GM20431 (cell line): ENCODE measurements at regions not wholly inside any gene's neighbourhood (a gene's known extent, or its start where the extent isn't known, plus 50 kb on each side); places are given as distances from the start of the nearest gene placed in this dataset.

Experiments
- in situ Hi-C: fragments of 300-500 bp; cut with MseI, MboI; formaldehyde crosslinking; loops from one replicate; pipeline ENCODE4 v1.15.0; 2020; ENCODE audit warnings: low sequenced_read_pairs; ENCODE audit not compliant: unreplicated experiment

DNA sequence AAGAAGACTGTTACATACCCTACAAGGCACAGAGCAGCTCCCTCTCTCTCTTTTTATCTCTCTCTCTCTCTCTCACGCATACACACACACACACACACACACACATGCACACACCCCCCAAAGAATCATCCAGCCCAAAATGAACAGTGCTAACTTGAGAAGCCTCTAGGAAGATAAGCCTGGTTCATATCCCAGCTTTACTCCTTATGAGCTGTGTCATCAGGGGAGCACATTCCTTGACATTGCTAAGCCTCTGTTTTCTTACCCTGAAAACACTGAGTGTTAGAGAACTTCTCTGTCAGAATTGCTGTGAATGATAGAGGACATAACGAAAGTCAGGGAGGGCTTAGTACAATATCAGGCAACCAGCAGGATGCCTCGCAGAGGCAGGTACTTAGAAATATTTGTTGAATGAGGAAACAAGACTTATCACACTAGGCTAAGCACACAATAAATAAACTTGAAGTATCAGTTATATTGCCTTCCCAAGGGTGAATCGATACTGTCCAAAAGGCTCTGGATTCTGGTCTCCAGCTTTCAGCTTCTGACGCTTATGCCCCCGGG lies 725.6 kb upstream of the ID2 start:
- in situ Hi-C loops = no loop called here

DNA sequence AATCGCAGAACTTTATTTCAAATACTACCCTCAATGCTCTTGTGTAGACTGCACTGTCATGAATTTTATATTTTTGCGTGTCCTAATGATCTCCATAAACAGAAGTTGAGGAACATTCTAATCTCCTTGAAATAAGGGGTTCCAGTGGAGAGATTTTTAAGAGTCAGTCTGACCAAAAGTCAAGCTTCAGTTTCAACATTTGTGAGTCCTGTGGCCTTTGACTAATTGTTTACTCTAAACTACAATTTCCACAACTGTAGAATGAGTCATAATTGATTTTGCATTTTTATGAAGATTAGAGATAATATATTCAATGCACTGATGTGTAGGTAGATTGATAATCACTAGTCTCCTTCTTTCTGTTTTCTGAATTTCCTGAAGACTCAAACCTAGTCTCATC lies 720.3 kb upstream of the ID2 start:
- in situ Hi-C loops = no loop called here

DNA sequence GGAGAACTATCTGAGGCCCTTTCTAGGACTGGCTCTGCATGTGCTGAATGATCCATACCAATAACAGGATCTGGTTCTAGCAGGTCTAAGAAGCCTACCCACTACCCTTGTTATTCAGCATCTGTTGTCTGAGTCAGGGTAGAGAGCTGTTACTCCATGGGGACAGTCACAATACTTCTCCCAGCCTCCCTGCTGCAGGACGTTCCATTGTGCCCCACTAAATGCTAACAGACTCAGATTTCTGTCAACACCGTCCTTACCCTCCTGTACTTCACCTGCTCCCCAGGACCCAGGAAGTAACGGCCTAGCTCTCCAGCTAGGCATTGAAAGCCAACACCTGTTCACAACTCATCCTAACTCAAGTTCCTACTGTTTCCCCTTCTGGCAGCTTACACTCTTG lies 719.7 kb upstream of the ID2 start:
- in situ Hi-C loops = no loop called here

DNA sequence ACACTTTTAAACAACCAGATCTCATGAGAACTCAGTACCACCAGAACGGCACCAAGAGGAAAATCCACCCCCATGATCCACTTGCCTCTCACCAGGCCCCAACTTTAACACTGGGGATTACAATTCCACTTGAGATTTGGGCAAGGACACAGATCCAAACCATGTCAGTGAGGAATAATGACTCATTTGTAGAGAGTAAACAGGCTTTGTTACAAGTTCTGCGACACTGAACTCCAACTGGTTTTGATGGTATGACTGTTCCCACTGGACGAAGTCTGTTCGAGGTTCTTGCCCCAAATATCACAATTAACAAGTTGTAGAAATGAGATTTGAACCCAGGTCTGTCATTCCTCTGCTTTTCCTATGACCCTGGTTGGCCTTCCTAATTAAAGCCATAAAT lies 718.1 kb upstream of the ID2 start:
- in situ Hi-C loops = no loop called here

DNA sequence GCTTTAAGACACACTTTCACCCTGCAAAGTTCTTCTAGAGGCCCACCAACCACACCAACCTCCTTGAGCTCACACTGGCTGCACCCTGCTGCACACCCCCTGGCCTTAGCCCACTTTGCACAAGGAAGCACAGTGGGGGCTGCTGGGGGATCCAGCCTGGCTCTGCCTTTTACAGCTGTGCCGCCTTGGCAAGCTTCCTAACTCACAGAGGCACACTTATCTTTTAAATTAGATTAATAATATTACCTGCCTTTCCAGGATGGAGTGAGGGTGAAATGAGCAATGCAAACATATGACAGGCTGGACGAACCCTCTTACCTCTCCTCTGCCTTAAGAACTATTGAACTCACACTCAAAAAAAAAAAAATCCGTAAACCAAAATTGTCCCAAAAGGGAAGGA lies 715.8 kb upstream of the ID2 start:
- in situ Hi-C loops = no loop called here

DNA sequence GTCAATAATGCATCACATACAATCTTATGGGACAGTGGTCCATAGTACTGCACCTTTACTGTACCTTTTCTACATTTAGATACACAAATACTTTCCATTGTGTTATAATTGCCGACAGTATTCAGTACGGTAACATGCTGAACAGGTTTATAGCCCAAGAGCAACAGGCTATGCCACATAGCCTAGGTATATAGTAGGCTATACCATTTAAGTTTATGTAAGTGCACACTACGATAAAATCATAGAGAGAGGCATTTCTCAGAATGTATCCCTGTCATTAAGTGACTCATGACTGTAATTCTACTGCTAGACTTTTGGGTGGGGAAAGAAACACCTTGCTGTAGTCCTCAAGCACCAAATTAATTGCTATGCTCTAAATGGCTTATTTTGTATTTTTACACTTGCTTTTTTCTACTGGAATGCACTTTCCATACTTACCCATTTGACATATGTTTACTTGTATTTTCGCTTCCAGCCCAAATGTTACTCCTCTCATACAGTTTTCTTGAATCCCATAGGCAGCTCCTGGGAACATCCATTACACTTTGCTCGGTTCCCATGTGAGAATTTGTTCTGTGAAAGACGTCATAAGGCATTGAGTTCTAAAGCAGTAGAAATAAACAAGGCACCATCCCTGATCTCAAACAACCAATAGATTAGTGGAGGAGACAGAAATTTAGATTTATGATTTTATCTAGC lies 714.0 kb upstream of the ID2 start:
- in situ Hi-C loops = no loop called here

DNA sequence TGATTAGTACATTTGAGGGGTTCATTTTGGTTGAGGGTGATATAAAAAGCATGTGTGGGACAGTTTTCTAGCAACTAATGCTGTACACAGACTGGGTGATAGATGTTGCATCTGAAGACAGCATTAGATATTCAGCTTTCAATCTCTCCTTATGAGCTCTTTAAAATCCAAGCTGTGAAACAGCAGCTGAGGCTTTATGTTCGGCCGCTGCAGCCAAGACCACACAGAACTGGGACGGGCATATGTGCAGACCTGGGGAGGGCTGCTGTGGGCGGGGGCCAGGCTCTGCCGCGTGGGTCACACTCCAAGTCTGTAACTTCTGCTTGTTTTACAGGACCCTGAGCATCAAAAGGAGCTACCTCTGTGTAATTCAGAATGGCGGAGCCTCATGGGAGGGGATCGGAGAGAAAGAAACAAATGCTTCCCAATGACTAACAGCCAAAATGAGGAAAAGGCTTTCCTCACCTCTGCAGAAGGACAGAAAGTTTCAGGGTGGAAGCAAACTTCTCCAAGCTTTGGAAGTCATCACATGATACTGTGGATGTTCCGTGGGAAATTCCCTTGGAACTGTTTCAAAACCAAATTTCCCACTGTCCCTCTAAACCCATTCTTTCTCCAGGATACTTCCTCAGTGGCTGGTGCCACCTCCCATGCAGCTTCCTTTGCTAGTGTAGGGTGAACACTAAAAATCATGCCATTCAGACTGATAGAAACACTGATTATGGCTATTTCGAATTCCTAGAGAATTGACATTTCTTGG lies 711.9 kb upstream of the ID2 start:
- in situ Hi-C loops = no loop called here

DNA sequence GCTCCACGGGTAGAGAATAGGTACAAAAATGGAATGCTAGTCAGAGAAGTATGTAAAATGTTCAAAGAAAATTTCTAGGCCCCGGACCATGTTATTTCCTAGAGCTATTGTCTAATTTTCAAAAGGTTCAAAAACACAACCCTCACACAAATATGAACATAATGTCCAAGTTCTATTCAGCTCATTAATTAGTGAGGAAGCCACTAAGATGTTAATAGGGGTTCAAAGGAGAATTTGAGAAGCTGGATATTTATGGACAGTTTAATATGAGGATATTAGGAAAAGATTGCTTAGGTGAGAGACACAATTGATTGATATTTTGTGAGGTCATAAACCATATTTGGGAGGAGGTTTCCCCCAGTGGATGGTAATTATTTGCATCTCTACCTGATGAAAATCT lies 710.6 kb upstream of the ID2 start:
- in situ Hi-C loops = no loop called here

DNA sequence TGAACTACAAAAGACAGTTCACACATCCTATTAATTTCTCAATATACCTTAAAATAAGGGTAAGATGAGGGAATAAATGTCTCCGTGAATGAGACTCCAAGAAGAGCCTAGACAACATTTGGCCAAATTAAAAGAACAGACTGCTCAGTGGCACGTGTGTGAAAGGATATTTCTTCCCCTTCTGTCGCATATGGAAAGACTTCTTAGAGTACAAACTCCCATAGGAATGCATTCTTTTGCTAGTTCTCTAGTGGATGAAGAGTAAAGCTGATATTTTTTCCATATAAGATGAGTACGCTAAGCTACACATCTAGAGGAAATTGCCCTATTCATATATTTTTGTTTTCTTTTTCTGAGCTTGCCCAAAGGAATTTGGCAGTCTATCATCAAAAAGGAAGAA lies 710.0 kb upstream of the ID2 start:
- in situ Hi-C loops = no loop called here

DNA sequence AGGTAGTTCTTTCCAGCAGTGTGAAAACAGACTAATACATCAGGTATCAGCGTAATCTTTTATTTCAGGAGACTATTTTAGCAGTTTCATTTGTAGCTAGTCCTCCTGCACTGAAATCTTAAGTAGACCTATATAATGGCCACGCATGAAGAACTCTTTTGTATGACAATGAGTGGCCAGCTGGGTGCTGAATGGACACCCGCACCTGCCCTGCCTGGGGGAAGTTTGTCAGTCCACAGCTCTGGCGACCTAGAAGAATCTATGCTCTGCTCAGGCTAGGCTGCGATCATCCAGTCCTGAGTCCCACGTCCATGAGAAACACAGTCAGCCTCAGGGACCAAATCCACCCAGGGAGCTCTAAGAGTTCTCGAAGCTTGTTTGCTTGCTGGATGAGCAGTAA lies 709.2 kb upstream of the ID2 start:
- in situ Hi-C loops = no loop called here

DNA sequence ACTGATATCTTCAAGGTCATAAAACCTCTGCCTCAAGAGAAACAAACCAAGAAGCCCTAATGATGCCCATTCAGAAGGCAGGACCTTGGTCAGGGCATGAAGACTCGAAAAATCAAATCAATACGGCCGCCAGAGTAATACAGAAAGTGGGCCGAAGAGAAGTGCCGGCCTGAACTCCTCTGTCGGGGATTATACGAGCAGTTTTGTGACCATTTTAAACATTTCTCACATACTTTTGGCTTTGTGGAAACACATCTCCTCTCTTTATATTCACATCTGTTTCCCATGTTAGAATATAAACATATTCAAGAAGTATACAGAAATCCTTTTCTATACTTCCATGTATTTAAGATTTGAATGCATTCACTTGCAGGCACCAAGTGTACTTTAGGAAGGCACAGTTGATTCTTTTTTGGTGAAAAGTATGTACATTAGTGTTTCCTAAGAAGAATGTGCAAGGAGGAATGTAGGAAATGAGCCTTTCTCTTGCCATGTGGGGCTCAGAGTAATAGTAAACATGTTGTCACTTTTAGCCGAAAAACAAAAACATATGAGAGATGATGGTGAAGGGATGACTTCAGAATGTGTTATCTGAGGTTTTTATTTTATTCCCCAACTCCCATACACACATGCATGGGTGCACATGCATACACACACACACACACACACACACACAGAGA lies 707.9 kb upstream of the ID2 start:
- in situ Hi-C loops = no loop called here

DNA sequence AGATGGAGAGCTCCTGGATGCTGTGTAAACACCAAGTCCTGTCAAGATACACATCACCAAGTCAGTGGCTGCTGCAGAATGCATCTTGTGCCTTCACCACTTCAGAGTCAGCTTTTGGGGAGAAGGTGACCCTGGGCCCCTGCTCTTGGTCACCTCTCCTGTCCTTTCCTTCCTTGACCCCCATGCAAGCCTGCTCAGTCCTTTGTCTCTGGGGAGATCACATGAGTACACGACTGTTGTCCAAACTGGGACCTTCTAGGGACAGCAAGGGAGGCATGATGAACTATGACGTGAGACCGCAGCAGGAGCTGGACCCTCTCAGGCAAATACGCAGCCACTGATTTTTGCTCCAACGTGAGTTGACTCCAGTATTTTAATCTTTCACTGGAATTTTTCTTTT lies 706.9 kb upstream of the ID2 start:
- in situ Hi-C loops = no loop called here

DNA sequence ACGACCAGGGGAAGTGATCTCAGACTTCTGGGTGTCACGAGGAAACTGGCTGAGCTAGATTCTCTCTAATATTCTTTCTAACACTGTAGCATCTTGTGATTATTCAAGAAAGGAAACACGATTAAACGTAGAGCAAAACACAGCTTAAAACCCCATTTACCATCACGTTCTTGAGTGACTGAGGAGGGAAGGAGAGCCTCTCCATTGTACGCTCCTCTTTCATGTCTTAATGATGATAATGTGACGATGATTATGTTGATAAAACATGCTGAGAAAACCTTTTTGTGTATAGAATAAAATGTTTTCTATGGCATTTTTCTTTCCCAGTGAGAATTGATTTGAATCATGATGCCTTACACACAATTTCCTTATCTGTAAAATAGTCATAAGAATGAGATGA lies 705.6 kb upstream of the ID2 start:
- in situ Hi-C loops = no loop called here

DNA sequence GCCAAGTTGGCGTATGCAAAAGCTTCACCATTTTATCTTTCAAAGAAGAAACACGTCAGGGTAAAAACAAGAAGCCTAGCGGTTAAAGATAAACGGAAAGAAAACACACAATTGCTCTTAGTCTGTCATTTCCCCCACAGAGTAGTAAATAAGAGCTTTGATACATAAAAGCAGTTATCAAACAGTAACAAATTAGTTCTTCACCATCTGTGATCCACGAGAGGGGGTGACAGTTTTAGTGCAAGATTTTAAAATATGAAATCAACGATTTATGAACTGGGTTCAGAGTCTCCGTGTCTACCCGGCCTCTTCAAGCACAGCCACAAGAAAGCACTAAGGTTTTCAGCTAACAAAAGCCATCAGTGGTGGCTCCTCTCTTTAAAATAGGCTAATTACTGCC lies 703.9 kb upstream of the ID2 start:
- in situ Hi-C loops = no loop called here

DNA sequence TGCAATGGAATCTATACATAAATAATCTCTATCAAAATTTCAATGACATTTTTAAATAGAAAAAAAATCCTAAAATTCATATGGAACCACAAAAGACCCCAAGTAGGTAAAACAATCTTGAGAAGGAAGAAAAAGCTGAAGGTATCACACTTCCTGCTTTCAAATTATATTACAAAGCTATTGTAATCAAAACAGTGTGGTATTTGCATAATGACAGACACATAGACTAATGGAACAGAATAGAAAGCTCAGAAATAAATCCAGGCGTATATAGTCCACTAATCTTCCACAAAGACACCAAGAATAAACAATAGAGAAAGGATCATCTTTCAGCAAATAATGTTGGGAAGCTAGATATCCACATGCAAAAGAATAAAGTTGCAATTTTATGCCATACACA lies 699.8 kb upstream of the ID2 start:
- in situ Hi-C loops = no loop called here

DNA sequence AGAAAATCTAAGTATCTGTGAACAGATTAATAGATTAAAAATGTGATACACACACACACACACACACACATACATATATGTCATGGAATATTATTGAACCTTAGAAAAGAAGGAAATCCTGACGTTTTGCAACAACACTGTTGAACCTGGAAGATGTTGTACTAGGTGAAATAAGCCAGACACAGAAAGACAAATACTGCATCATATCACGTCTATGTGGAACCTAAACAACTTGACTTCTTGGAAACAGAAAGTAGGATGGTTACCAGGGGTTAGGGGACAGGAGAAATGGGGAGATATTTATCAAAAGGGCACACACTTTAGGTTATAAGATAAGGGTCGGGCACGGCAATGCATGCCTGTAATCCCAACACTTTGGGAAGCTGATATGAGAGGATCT lies 698.4 kb upstream of the ID2 start:
- in situ Hi-C loops = no loop called here

DNA sequence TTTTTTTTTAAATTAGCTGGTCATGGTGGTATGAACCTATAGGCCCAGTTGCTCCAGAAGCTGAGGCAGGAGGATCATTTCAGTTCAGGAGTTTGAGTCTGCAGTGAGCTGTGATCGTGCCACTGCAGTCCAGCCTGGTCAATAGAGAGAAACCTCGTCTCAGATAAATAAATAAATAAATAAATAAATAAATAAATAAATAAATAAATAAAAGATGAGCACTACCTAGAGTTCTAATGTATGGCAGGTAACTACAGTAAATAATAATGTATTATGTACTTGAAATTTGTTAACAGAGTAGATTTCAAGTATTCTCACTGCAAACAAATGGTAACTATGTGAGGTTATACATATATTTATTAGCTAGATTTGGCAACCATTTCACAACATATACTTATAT lies 697.9 kb upstream of the ID2 start:
- in situ Hi-C loops = no loop called here

DNA sequence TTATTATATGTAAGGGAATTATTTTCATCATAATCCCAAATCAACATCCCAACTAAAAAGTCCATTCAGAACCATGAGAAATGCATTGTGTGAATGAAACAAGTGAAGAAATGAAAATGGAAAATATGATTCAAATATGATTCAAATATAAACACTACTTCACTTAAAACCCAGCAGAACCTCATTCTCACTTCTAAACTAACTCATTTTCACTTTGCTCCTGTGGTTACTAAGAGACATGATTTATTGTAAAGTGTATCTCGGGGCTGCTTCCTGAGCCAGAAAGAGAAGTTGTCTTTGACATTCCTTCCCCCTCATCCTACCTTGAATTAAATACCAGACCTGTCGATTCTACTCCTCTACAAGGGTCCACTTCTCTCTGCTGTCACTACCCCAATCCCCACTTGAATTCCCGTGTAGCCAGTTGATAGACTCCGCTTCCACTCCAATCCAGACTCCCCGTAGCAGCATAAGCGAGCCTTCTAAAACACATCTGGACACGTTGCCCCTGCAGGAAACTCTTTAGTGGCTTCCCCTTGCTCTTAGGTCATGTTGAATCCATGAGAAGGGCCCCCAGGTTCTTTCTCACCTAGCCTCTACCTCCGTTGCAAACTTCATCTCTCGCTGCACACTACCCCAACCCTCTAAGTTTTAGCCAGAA lies 697.0 kb upstream of the ID2 start:
- in situ Hi-C loops = no loop called here

DNA sequence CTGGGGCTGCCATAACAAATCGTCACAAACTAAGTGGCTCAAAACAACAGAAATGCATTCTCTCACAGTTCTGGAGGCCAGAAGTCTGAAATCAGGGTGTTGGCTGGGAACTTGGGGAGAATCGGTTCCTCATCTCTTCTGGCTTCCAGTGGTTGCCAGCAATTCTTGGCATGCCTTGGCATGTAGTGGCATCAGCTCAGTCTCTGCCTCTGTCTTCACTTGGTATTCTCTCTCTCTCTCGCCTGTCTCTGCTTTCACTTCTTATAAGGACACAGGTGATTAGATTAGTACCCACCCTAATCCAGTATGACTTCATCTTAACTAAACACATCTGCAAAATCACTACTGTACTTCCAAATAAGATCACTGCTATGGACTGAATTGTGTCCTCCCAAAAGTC lies 695.4 kb upstream of the ID2 start:
- in situ Hi-C loops = no loop called here

DNA sequence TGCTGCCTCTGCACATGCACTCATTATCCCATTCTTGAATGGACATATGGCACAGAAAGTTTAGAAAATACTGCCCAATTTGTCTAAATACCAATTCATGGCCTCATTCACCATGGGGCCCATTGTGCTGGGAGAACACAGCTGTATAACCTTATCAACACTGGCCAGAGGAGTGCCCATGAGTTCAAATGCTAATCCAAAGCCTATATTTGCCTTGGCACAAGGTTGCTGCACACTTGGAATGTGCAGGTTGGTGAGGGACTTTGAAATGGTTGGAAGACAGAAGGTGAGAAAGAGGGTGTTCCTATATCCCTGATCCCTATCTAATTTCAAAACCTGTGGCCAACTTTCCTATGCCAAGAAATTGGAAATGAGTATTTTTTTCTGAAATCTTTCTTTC lies 693.9 kb upstream of the ID2 start:
- in situ Hi-C loops = no loop called here

DNA sequence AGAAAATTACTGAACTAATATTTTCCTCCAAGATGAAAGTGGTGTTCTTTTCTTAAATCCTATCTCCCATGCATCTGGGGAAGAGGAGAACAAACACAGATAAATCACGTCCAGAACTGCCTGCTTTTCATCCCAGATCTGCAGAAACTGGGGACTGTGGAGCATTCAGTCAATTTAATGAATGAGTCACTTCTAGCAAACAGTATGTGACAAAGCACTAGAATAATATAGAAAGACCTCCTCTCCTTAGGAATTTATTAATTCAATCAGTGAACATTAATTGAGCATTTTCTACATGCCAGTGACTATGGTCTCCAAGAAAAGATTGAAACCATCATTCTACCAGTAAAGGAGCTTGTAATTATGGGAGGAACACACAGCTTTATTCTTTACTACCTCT lies 693.4 kb upstream of the ID2 start:
- in situ Hi-C loops = no loop called here
